Omental fat pad (tissue), 3 donors: ENCODE measurements at regions not wholly inside any gene's neighbourhood (a gene's known extent, or its start where the extent isn't known, plus 50 kb on each side); places are given as distances from the start of the nearest gene placed in this dataset.

ENCODE experiments used
- ATAC-seq: fragments of 150-250 bp; one replicate; pipeline ENCODE4 v1.9.1; 2016; ENCODE audit warnings: mild to moderate bottlenecking, moderate library complexity; ENCODE audit not compliant: low FRiP score
- DNase-seq: peaks from one replicate; pipeline ENCODE4 v3.0.0-alpha.2; 2019; ENCODE audit warnings: low spot score
- CTCF ChIP-seq, 3 donors: fragments of 450-650 bp; IDR thresholded peaks; one replicate each; pipeline ENCODE4 v1.5.1; 2016 to 2017; ENCODE audit warnings: antibody characterized with exemption in 3 of 3, mild to moderate bottlenecking in 3 of 3, moderate library complexity in 2 of 3

GRCh38 chr5:179420476-179420875 is 75.2 kb upstream of the ADAMTS2 start:
- ATAC-seq (no peak), DNase-seq (no peak)
- TF ChIP-seq CTCF (IDR thresholded peaks at IDR 0.05) = no peak

GRCh38 chr5:179418972-179419371 is 73.7 kb upstream of the ADAMTS2 start:
- no peak for TF ChIP-seq CTCF (IDR thresholded peaks at IDR 0.05)
- no peak for ATAC-seq
- DNase-seq = no peak

- no peak for TF ChIP-seq CTCF (IDR thresholded peaks at IDR 0.05)
- ATAC-seq = no peak
- DNase-seq = no peak
Measured at GRCh38 chr5:179417696-179418095, 72.4 kb upstream of the ADAMTS2 start.

- no peak for TF ChIP-seq CTCF (IDR thresholded peaks at IDR 0.05)
- ATAC-seq = no peak
- DNase-seq = no peak
Measured at GRCh38 chr5:179417016-179417415, 71.8 kb upstream of the ADAMTS2 start.

- no peak for DNase-seq
- TF ChIP-seq CTCF (IDR thresholded peaks at IDR 0.05) = no peak
- ATAC-seq = peak; percentile 30
Measured at GRCh38 chr5:179416114-179416822, 71.0 kb upstream of the ADAMTS2 start.

GRCh38 chr5:179415291-179416060 is 70.2 kb upstream of the ADAMTS2 start:
- TF ChIP-seq CTCF (IDR thresholded peaks at IDR 0.05) = no peak
- no peak for ATAC-seq
- DNase-seq = no peak
